SK-N-SH treated with all-trans-retinoic acid at 6 μM for 48 hours (cell line): ENCODE measurements at regions not wholly inside any gene's neighbourhood (a gene's known extent, or its start where the extent isn't known, plus 50 kb on each side); places are given as distances from the start of the nearest gene placed in this dataset.
A peak's percentile ranks its signal among the peaks of the same experiment; 100 is the strongest.

Experiments
- ATAC-seq: fragments of 200-7000 bp; cut with Tn5 transposase; 3 replicates; pipeline ENCODE4 v1.9.1; 2020; ENCODE audit warnings: mild to moderate bottlenecking, moderate library complexity
- BACH2 ChIP-seq: fragments of 250-450 bp; sonication (Bioruptor Pico); IDR thresholded peaks from 2 replicates; pipeline ENCODE4 v1.9.0; 2021; ENCODE audit warnings: mild to moderate bottlenecking, borderline replicate concordance
- GLIS3 ChIP-seq: fragments of 250-450 bp; sonication (Bioruptor Pico); IDR thresholded peaks from 2 replicates; pipeline ENCODE4 v1.5.0; 2020; ENCODE audit warnings: mild to moderate bottlenecking, moderate library complexity
- OSR1 ChIP-seq: fragments of 250-450 bp; sonication (Bioruptor Pico); IDR thresholded peaks from 2 replicates; pipeline ENCODE4 v1.8.0; 2022; ENCODE audit warnings: moderate library complexity, mild to moderate bottlenecking, inconsistent platforms
- PATZ1 ChIP-seq: fragments of 250-450 bp; sonication (Bioruptor Pico); IDR thresholded peaks from 2 replicates; pipeline ENCODE4 v1.8.0; 2020; ENCODE audit warnings: mild to moderate bottlenecking, moderate library complexity, borderline replicate concordance
- SNAI2 ChIP-seq: fragments of 250-450 bp; sonication (Bioruptor Pico); IDR thresholded peaks from 2 replicates; pipeline ENCODE4 v1.5.0; 2020; ENCODE audit warnings: mild to moderate bottlenecking, moderate library complexity
- TCF4 ChIP-seq: fragments of 250-450 bp; sonication (Bioruptor Pico); IDR thresholded peaks from 2 replicates; pipeline ENCODE4 v1.8.0; 2021; ENCODE audit warnings: mild to moderate bottlenecking, moderate library complexity, borderline replicate concordance
- TOX ChIP-seq: fragments of 250-450 bp; sonication (Bioruptor Pico); IDR thresholded peaks from 2 replicates; pipeline ENCODE4 v1.8.0; 2021; ENCODE audit warnings: mild to moderate bottlenecking, moderate library complexity, borderline replicate concordance
- TSHZ2 ChIP-seq: fragments of 250-450 bp; sonication (Bioruptor Pico); IDR thresholded peaks from 2 replicates; pipeline ENCODE4 v1.5.0; 2020; ENCODE audit warnings: mild to moderate bottlenecking, moderate library complexity
- ZC3H10 ChIP-seq: fragments of 250-450 bp; sonication (Bioruptor Pico); IDR thresholded peaks from 2 replicates; pipeline ENCODE4 v1.5.1; 2021; ENCODE audit warnings: mild to moderate bottlenecking, moderate library complexity
- ZFP3 ChIP-seq: fragments of 250-450 bp; sonication (Bioruptor Pico); IDR thresholded peaks from 2 replicates; pipeline ENCODE4 v1.5.0; 2020; ENCODE audit warnings: mild to moderate bottlenecking, moderate library complexity
- ZFP30 ChIP-seq: fragments of 450-650 bp; formaldehyde crosslinking; IDR thresholded peaks from 2 replicates; pipeline ENCODE4 v1.5.0; 2022; ENCODE audit warnings: mild to moderate bottlenecking, moderate library complexity
- ZNF565 ChIP-seq: fragments of 450-650 bp; formaldehyde crosslinking; conservative IDR thresholded peaks from 2 replicates; pipeline ENCODE4 v1.5.0; 2020; ENCODE audit warnings: low read depth, mild to moderate bottlenecking, moderate library complexity
- TF ChIP-seq, protein P1 (sequence below): fragments of 250-450 bp; sonication (Bioruptor Pico); IDR thresholded peaks from 2 replicates; pipeline ENCODE4 v1.5.1; 2020; ENCODE audit warnings: low read depth, mild to moderate bottlenecking, moderate library complexity
- TF ChIP-seq, protein P2 (sequence below): fragments of 250-450 bp; sonication (Bioruptor Pico); IDR thresholded peaks from 2 replicates; pipeline ENCODE4 v1.8.0; 2021; ENCODE audit warnings: low read depth, mild to moderate bottlenecking, moderate library complexity, borderline replicate concordance
- TF ChIP-seq, protein P3 (sequence below): fragments of 250-450 bp; sonication (Bioruptor Pico); IDR thresholded peaks from 2 replicates; pipeline ENCODE4 v1.5.1; 2021; ENCODE audit warnings: mild to moderate bottlenecking, moderate library complexity

DNA sequence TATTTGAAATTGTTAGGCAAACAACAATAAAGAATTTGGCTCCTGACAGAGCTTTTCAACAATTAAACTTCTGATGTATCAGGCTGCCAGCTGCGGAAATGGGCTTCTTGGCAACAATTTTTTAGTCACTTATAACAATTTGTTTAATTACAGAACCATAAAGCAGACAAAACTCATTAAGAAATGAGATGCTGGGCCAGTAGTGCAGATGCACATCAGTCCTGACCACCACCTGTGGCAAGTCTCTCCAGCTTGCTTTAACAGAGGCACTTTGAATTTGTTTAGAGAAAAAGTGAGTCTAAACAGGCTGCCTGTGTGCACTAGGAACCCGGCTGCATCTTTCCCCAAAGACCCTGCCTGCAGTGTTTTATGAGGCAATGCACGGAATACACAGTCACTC, 1124.4 kb downstream of the NXPH1 start:
- ATAC-seq: no peak
- TF ChIP-seq, protein P1, sequence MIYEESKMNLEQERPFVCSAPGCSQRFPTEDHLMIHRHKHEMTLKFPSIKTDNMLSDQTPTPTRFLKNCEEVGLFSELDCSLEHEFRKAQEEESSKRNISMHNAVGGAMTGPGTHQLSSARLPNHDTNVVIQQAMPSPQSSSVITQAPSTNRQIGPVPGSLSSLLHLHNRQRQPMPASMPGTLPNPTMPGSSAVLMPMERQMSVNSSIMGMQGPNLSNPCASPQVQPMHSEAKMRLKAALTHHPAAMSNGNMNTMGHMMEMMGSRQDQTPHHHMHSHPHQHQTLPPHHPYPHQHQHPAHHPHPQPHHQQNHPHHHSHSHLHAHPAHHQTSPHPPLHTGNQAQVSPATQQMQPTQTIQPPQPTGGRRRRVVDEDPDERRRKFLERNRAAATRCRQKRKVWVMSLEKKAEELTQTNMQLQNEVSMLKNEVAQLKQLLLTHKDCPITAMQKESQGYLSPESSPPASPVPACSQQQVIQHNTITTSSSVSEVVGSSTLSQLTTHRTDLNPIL (CRISPR knock-in tag): no peak
- TF ChIP-seq, protein P2, sequence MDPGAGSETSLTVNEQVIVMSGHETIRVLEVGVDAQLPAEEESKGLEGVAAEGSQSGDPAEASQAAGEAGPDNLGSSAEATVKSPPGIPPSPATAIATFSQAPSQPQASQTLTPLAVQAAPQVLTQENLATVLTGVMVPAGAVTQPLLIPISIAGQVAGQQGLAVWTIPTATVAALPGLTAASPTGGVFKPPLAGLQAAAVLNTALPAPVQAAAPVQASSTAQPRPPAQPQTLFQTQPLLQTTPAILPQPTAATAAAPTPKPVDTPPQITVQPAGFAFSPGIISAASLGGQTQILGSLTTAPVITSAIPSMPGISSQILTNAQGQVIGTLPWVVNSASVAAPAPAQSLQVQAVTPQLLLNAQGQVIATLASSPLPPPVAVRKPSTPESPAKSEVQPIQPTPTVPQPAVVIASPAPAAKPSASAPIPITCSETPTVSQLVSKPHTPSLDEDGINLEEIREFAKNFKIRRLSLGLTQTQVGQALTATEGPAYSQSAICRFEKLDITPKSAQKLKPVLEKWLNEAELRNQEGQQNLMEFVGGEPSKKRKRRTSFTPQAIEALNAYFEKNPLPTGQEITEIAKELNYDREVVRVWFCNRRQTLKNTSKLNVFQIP: no peak
- TF ChIP-seq TCF4 (CRISPR knock-in tag) (peak; percentile 39; the same call in 1 of the 2 replicates), ZC3H10 (no peak)

GRCh38 chr7:9575716-9576115, 1142.3 kb downstream of the NXPH1 start:
- TF ChIP-seq, protein P1 (CRISPR knock-in tag): no peak
- TF ChIP-seq TOX (CRISPR knock-in tag) (no peak), TSHZ2 (CRISPR knock-in tag) (no peak), BACH2 (CRISPR knock-in tag) (no peak), SNAI2 (no peak), TCF4 (CRISPR knock-in tag) (no peak), ZC3H10 (no peak), OSR1 (no peak), PATZ1 (CRISPR knock-in tag) (no peak), ZFP30 (CRISPR knock-in tag) (no peak), ZNF565 (CRISPR knock-in tag) (no peak)
- TF ChIP-seq, protein P2: no peak
- TF ChIP-seq, protein P3, sequence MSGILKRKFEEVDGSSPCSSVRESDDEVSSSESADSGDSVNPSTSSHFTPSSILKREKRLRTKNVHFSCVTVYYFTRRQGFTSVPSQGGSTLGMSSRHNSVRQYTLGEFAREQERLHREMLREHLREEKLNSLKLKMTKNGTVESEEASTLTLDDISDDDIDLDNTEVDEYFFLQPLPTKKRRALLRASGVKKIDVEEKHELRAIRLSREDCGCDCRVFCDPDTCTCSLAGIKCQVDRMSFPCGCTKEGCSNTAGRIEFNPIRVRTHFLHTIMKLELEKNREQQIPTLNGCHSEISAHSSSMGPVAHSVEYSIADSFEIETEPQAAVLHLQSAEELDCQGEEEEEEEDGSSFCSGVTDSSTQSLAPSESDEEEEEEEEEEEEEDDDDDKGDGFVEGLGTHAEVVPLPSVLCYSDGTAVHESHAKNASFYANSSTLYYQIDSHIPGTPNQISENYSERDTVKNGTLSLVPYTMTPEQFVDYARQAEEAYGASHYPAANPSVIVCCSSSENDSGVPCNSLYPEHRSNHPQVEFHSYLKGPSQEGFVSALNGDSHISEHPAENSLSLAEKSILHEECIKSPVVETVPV (CRISPR knock-in tag): no peak
- no peak for ATAC-seq

- no peak for ATAC-seq
- TF ChIP-seq ZC3H10 (no peak), GLIS3 (no peak), ZFP3 (CRISPR knock-in tag) (no peak), TSHZ2 (CRISPR knock-in tag) (no peak), TCF4 (CRISPR knock-in tag) (no peak), PATZ1 (CRISPR knock-in tag) (no peak), SNAI2 (no peak)
- TF ChIP-seq, protein P1 (CRISPR knock-in tag): no peak
Observed at GRCh38 chr7:9582824-9583223, 1149.4 kb downstream of the NXPH1 start.
